Endothelial cell (in vitro differentiated cells): ENCODE measurements at regions not wholly inside any gene's neighbourhood (a gene's known extent, or its start where the extent isn't known, plus 50 kb on each side); places are given as distances from the start of the nearest gene placed in this dataset.

Experiments
- DNase-seq: peaks from one replicate; pipeline ENCODE4 v3.0.0; 2021; ENCODE audit warnings: low spot score
- H3K27ac Mint-ChIP-seq: one replicate; pipeline ENCODE4 v1.8.0; 2021; ENCODE audit warnings: mixed read lengths, inconsistent platforms; ENCODE audit not compliant: unreplicated experiment
- H3K27me3 Mint-ChIP-seq: one replicate; pipeline ENCODE4 v1.8.0; 2021; ENCODE audit warnings: mild to moderate bottlenecking, moderate library complexity, mixed read lengths, inconsistent platforms; ENCODE audit not compliant: unreplicated experiment
- H3K36me3 Mint-ChIP-seq: one replicate; pipeline ENCODE4 v1.8.0; 2021; ENCODE audit warnings: mild to moderate bottlenecking, low read depth, mixed read lengths, inconsistent platforms; ENCODE audit not compliant: unreplicated experiment
- H3K4me1 Mint-ChIP-seq: one replicate; pipeline ENCODE4 v1.8.0; 2021; ENCODE audit warnings: mild to moderate bottlenecking, mixed read lengths, inconsistent platforms; ENCODE audit not compliant: unreplicated experiment
- H3K4me3 Mint-ChIP-seq: one replicate; pipeline ENCODE4 v1.8.0; 2021; ENCODE audit warnings: mild to moderate bottlenecking, mixed read lengths, inconsistent platforms; ENCODE audit not compliant: unreplicated experiment
- H3K9me3 Mint-ChIP-seq: one replicate; pipeline ENCODE4 v1.8.0; 2021; ENCODE audit warnings: mixed read lengths, inconsistent platforms; ENCODE audit not compliant: unreplicated experiment
- CTCF ChIP-seq: fragments of 200-600 bp; sonication (generic); IDR thresholded peaks from one replicate; pipeline ENCODE4 v1.5.0; 2021; ENCODE audit warnings: antibody characterized with exemption; ENCODE audit not compliant: unreplicated experiment

GRCh38 chr18:55908901-55909366 lies 320.9 kb upstream of the TCF4 start:
- Mint-ChIP-seq H3K9me3 (no peaks in the 10 kb centered on the region), H3K27ac (no peak overlapping the region)
- no peak for DNase-seq

GRCh38 chr18:55907453-55908175 lies 319.6 kb upstream of the TCF4 start:
- no peak for TF ChIP-seq CTCF
- no peaks in the 10 kb centered on the region for H3K36me3 Mint-ChIP-seq
- H3K27me3 Mint-ChIP-seq: no peaks in the 10 kb centered on the region
- no peaks in the 10 kb centered on the region for H3K9me3 Mint-ChIP-seq
- no peaks in the 10 kb centered on the region for H3K4me1 Mint-ChIP-seq
- no peak overlapping the region for H3K27ac Mint-ChIP-seq
- no peak for DNase-seq
- no peak overlapping the region for H3K4me3 Mint-ChIP-seq

More at GRCh38 chr18:55908901-55909366, 320.9 kb upstream of the TCF4 start:
- no peaks in the 10 kb centered on the region for H3K27me3 Mint-ChIP-seq
- TF ChIP-seq CTCF: no peak
- H3K4me1 Mint-ChIP-seq: no peaks in the 10 kb centered on the region
- H3K36me3 Mint-ChIP-seq: no peaks in the 10 kb centered on the region
- no peak overlapping the region for H3K4me3 Mint-ChIP-seq

GRCh38 chr18:55906536-55906935 lies 318.5 kb upstream of the TCF4 start:
- no peaks in the 10 kb centered on the region for H3K36me3 Mint-ChIP-seq

GRCh38 chr18:55903911-55904310 lies 315.9 kb upstream of the TCF4 start:
- no peak for TF ChIP-seq CTCF
- H3K27me3 Mint-ChIP-seq: no peaks in the 10 kb centered on the region
- H3K27ac Mint-ChIP-seq: no peak overlapping the region
- no peak overlapping the region for H3K4me3 Mint-ChIP-seq
- H3K36me3 Mint-ChIP-seq: no peaks in the 10 kb centered on the region
- H3K9me3 Mint-ChIP-seq: no peaks in the 10 kb centered on the region
- DNase-seq: no peak
- no peaks in the 10 kb centered on the region for H3K4me1 Mint-ChIP-seq

More at GRCh38 chr18:55906536-55906935, 318.5 kb upstream of the TCF4 start:
- TF ChIP-seq CTCF: no peak
- Mint-ChIP-seq H3K27ac (no peak overlapping the region), H3K4me1 (no peaks in the 10 kb centered on the region), H3K4me3 (no peak overlapping the region), H3K9me3 (no peaks in the 10 kb centered on the region), H3K27me3 (no peaks in the 10 kb centered on the region)
- no peak for DNase-seq

GRCh38 chr18:55900380-55900779 lies 312.4 kb upstream of the TCF4 start:
- no peak overlapping the region for H3K27ac Mint-ChIP-seq
- no peaks in the 10 kb centered on the region for H3K27me3 Mint-ChIP-seq
- DNase-seq: no peak
- no peaks in the 10 kb centered on the region for H3K9me3 Mint-ChIP-seq
- no peaks in the 10 kb centered on the region for H3K36me3 Mint-ChIP-seq
- H3K4me3 Mint-ChIP-seq: no peak overlapping the region
- H3K4me1 Mint-ChIP-seq: no peaks in the 10 kb centered on the region
- TF ChIP-seq CTCF: no peak
